ENCODE measurements at regions not wholly inside any gene's neighbourhood (a gene's known extent, or its start where the extent isn't known, plus 50 kb on each side); places are given as distances from the start of the nearest gene placed in this dataset.
"Not testable (repeated sequence)": the region's sequence is repeated elsewhere in the genome, so short reads cannot be mapped to it uniquely, and the experiment has no call there.

DNA sequence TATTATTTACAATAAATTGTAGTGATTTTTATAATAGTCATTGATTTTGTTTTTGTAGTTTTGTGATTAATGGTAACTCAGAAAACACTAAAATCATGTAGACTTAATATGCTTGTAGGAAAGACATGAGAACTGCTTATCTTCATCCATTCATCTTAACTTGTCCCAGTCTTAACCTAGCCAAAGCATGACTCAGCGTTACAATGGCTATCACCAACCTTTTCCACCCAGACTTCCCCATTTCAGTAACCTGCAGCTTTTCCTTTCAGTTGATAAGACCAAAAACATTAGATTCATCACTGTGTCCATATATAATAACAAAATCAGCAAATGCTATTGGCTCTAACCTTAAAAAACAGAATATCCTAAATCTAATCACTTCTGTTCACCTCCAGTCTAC lies 106.2 kb upstream of the KLF8 start:
- no peak for DNase-seq (ENCODE audit: low read depth)
- no peak overlapping the region for H3K4me3 ChIP-seq (ENCODE audit: low read depth, low read length)
- TF ChIP-seq, protein P1, sequence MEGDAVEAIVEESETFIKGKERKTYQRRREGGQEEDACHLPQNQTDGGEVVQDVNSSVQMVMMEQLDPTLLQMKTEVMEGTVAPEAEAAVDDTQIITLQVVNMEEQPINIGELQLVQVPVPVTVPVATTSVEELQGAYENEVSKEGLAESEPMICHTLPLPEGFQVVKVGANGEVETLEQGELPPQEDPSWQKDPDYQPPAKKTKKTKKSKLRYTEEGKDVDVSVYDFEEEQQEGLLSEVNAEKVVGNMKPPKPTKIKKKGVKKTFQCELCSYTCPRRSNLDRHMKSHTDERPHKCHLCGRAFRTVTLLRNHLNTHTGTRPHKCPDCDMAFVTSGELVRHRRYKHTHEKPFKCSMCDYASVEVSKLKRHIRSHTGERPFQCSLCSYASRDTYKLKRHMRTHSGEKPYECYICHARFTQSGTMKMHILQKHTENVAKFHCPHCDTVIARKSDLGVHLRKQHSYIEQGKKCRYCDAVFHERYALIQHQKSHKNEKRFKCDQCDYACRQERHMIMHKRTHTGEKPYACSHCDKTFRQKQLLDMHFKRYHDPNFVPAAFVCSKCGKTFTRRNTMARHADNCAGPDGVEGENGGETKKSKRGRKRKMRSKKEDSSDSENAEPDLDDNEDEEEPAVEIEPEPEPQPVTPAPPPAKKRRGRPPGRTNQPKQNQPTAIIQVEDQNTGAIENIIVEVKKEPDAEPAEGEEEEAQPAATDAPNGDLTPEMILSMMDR (IDR thresholded peaks at IDR 0.05; ENCODE audit: insufficient read depth, low read depth, low read length), result no peak

DNA sequence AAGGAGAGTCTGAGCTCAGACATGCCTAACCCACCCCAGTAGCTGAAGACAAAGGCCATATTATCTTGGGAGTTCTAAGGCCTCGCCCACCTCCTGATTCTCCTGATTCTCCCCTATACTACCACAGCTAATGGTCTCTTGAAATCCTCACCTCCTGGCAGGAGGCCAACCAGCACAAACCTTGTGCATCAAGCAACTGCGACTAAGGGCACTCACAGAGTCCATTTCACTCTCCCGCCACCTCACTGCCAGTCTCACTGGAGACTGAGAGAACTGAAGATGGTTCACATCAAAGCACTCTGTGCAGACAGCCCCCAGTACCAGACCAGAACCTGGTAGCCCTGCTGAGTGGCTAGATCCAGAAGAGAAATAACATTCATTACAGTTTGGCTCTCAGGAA lies 102.1 kb upstream of the KLF8 start:
- no peak overlapping the region for H3K4me3 ChIP-seq (ENCODE audit: low read depth, low read length)
- TF ChIP-seq, protein P1 (IDR thresholded peaks at IDR 0.05; ENCODE audit: insufficient read depth, low read depth, low read length), result no peak
- DNase-seq (ENCODE audit: low read depth), result no peak

DNA sequence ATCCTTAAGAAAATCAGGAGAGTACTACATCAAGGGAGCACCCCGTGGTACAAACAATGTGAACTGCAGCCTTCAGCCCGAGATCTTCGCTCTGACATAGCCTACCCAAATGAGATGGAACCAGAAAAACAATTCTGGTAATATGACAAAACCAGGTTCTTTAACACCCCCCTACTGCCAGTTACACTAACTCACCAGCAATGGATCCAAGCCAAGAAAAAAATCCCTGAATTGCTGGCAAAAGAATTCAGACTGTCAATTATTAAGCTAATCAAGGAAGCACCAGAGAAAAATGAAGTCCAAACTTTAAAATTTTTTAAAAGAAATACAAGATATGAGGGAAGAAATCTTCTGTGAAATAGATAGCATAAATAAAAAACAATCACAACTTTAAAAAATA lies 101.7 kb upstream of the KLF8 start:
- TF ChIP-seq, protein P1 (IDR thresholded peaks at IDR 0.05; ENCODE audit: insufficient read depth, low read depth, low read length), result no peak
- DNase-seq (ENCODE audit: low read depth), result no peak
- no peak overlapping the region for H3K4me3 ChIP-seq (ENCODE audit: low read depth, low read length)

DNA sequence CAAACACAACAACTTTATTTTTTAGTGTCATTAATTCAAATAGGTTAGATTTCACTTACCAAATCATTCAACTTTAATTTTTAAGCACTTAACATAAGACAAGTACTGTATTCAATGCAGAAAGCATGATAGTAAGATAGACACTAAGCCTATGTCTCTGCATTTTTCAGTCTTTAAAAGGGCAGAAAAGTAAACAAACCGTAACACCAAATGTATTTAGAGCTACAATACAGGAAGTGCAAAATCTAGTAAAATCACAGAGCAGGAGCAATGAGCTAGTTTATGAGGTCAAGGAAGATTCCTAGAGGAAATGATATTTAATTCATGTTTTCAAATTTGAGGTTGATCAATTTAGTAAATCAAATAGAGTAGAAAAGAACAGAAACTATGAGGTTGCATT lies 68.0 kb upstream of the KLF8 start:
- not testable (repeated sequence) for DNase-seq (ENCODE audit: low read depth); H3K4me3 ChIP-seq (ENCODE audit: low read depth, low read length)

Data from fibroblast of villous mesenchyme (primary cell).